Hepatocyte (in vitro differentiated cells): ENCODE measurements at regions not wholly inside any gene's neighbourhood (a gene's known extent, or its start where the extent isn't known, plus 50 kb on each side); places are given as distances from the start of the nearest gene placed in this dataset.

Experiments used
- EZH2 ChIP-seq: fragments of 200-600 bp; sonication (generic); IDR thresholded peaks from 2 replicates; pipeline ENCODE4 v1.6.1; 2016; ENCODE audit warnings: antibody characterized with exemption, mild to moderate bottlenecking, borderline replicate concordance
- TF ChIP-seq, protein P1 (sequence below): fragments of 200-600 bp; sonication (generic); IDR thresholded peaks from 2 replicates; pipeline ENCODE4 v1.5.1; 2016; ENCODE audit warnings: antibody characterized with exemption, mild to moderate bottlenecking; ENCODE audit not compliant: poor library complexity

DNA sequence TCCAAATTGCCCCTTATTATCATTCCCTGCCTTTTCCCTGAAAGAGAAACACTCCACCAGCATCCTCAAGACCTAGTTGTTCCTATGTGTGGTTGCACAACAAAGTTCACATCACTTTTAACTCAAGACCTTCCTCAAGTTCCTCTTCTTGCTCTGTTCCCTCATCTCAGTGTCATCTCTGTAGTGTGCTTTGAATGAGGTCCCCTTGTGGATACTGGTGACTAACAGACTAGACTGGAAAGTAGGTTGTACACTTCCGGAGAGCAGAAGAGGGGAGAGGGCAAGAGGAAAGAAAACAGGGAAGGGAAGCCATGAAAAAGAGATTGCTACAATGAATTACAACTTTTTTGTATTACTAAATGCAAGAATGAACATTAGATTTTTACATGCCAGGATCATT lies 853.8 kb downstream of the USP25 start:
- no peak for TF ChIP-seq EZH2
- TF ChIP-seq, protein P1, sequence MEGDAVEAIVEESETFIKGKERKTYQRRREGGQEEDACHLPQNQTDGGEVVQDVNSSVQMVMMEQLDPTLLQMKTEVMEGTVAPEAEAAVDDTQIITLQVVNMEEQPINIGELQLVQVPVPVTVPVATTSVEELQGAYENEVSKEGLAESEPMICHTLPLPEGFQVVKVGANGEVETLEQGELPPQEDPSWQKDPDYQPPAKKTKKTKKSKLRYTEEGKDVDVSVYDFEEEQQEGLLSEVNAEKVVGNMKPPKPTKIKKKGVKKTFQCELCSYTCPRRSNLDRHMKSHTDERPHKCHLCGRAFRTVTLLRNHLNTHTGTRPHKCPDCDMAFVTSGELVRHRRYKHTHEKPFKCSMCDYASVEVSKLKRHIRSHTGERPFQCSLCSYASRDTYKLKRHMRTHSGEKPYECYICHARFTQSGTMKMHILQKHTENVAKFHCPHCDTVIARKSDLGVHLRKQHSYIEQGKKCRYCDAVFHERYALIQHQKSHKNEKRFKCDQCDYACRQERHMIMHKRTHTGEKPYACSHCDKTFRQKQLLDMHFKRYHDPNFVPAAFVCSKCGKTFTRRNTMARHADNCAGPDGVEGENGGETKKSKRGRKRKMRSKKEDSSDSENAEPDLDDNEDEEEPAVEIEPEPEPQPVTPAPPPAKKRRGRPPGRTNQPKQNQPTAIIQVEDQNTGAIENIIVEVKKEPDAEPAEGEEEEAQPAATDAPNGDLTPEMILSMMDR: no peak
